ENCODE measurements at regions not wholly inside any gene's neighbourhood (a gene's known extent, or its start where the extent isn't known, plus 50 kb on each side); places are given as distances from the start of the nearest gene placed in this dataset.

- TF ChIP-seq CTCF (IDR thresholded peaks at IDR 0.05) (no peak), POLR2A (IDR thresholded peaks at IDR 0.05) (no peak)
Observed at GRCh38 chr2:215684448-215685237, 248.8 kb upstream of the FN1 start.
